Endothelial cell of umbilical vein (primary cell): ENCODE measurements at regions not wholly inside any gene's neighbourhood (a gene's known extent, or its start where the extent isn't known, plus 50 kb on each side); places are given as distances from the start of the nearest gene placed in this dataset.

Source experiments
- BruUV-seq: library from RNA; stranded (reverse); fragments of 400-500 nt; replicated peaks from 2 replicates; lab custom pipeline; 2021; lab: Mats Ljungman, UMichigan
- CTCF ChIA-PET: fragments of 300-600, 350-600 bp; sonication (Branson Sonifier 250); formaldehyde crosslinking; loops from one replicate; lab custom pipeline; 2021; ENCODE audit warnings: antibody characterized with exemption, inconsistent platforms; lab: Charles Lee
- POLR2A ChIA-PET: fragments of 300-600, 350-600 bp; sonication (Branson Sonifier 250); formaldehyde crosslinking; loops from one replicate; lab custom pipeline; 2021; ENCODE audit warnings: antibody characterized with exemption, inconsistent platforms; lab: Charles Lee
- DNase-seq: peaks from one replicate; pipeline ENCODE4 v3.0.0-alpha.2; 2011; ENCODE audit warnings: low read depth, low spot score
- FAIRE-seq: peaks from 2 replicates; lab custom pipeline; 2011; peaks lifted over from hg19 to GRCh38; lab: Jason Lieb, UNC
- H2AFZ ChIP-seq: 2 replicates; pipeline ENCODE4 v1.6.0; 2012; ENCODE audit warnings: low read depth, low read length, control low read depth, inconsistent platforms
- H3K27ac ChIP-seq: 2 replicates; pipeline ENCODE4 v1.5.1; 2011; ENCODE audit warnings: low read depth, mild to moderate bottlenecking, control low read depth, low read length, moderate library complexity; ENCODE audit not compliant: insufficient read depth
- H3K27me3 ChIP-seq, 2 experiments: 2 replicates each; pipeline versions ENCODE4 v1.6.0 to v1.6.1; 2011; ENCODE audit warnings: low read length in 2 of 2, mixed read lengths in 1 of 2; ENCODE audit not compliant: control insufficient read depth in 2 of 2, insufficient read depth in 2 of 2
- H3K36me3 ChIP-seq, 2 experiments: 2 replicates in 1 of 2; 3 replicates in 1 of 2; pipeline ENCODE4 v1.5.1; 2011; ENCODE audit warnings: low read length in 2 of 2, mild to moderate bottlenecking in 1 of 2, moderate library complexity in 1 of 2; ENCODE audit not compliant: control insufficient read depth in 2 of 2, insufficient read depth in 2 of 2; ENCODE audit errors: extremely low read depth in 1 of 2
- H3K4me1 ChIP-seq: 3 replicates; pipeline ENCODE4 v1.5.1; 2011; ENCODE audit warnings: mild to moderate bottlenecking, low read length; ENCODE audit not compliant: control insufficient read depth, insufficient read depth; ENCODE audit errors: extremely low read depth
- H3K4me2 ChIP-seq: 2 replicates; pipeline ENCODE4 v1.6.1; 2011; ENCODE audit warnings: low read length, control low read depth, mixed read lengths; ENCODE audit not compliant: insufficient read depth
- H3K4me3 ChIP-seq, 3 experiments: fragments of 200-600 bp in 1 of 3; sonication (generic), shearing (Covaris generic) in 1 of 3; replicated peaks in 1 of 3; 2 replicates each; pipeline ENCODE4 v1.5.1; 2011 to 2016; ENCODE audit warnings: control low read depth in 3 of 3, low read length in 3 of 3, mild to moderate bottlenecking in 2 of 3, inconsistent platforms in 1 of 3, low read depth in 1 of 3, moderate library complexity in 1 of 3; ENCODE audit not compliant: insufficient read depth in 1 of 3
- H3K79me2 ChIP-seq: 2 replicates; pipeline ENCODE4 v1.6.0; 2012; ENCODE audit warnings: low read length, inconsistent platforms; ENCODE audit not compliant: control insufficient read depth, insufficient read depth
- H3K9ac ChIP-seq: replicated peaks from 2 replicates; pipeline ENCODE3; 2011; ENCODE audit warnings: low read length, control low read depth; ENCODE audit not compliant: insufficient read depth; ENCODE audit errors: extremely low read depth
- H3K9me1 ChIP-seq: replicated peaks from 3 replicates; pipeline ENCODE4 v1.6.0; 2011; ENCODE audit warnings: mild to moderate bottlenecking, low read length; ENCODE audit not compliant: control insufficient read depth, insufficient read depth; ENCODE audit errors: extremely low read depth
- H3K9me3 ChIP-seq: replicated peaks from 2 replicates; pipeline ENCODE4 v1.5.1; 2012; ENCODE audit warnings: low read length, inconsistent platforms; ENCODE audit not compliant: control insufficient read depth, insufficient read depth
- H4K20me1 ChIP-seq: replicated peaks from 2 replicates; pipeline ENCODE3; 2011; ENCODE audit warnings: mild to moderate bottlenecking, low read length; ENCODE audit not compliant: control insufficient read depth, insufficient read depth; ENCODE audit errors: extremely low read depth
- CTCF ChIP-seq, 2 donors: IDR thresholded peaks; 1 replicate in 1 of 2; 2 replicates in 1 of 2; pipeline ENCODE4 v1.5.1; 2011; ENCODE audit warnings: low read length in 2 of 2, mild to moderate bottlenecking in 2 of 2, moderate library complexity in 2 of 2, control low read depth in 1 of 2, inconsistent platforms in 1 of 2, low read depth in 1 of 2; ENCODE audit not compliant: insufficient read depth in 1 of 2; ENCODE audit errors: extremely low read depth in 1 of 2
- EZH2 ChIP-seq: IDR thresholded peaks from 2 replicates; pipeline ENCODE4 v1.6.1; 2012; ENCODE audit warnings: borderline replicate concordance, low read depth, mild to moderate bottlenecking, moderate library complexity, low read length, inconsistent platforms; ENCODE audit not compliant: severe bottlenecking
- FOS ChIP-seq: IDR thresholded peaks from 2 replicates; pipeline ENCODE4 v1.6.1; 2011; ENCODE audit warnings: mild to moderate bottlenecking, low read length, moderate library complexity, borderline replicate concordance; ENCODE audit not compliant: insufficient read depth
- GATA2 ChIP-seq: IDR thresholded peaks from 2 replicates; pipeline ENCODE4 v1.7.0; 2011; ENCODE audit warnings: low read depth, mild to moderate bottlenecking, moderate library complexity, mixed read lengths, low read length; ENCODE audit not compliant: insufficient read length, insufficient read depth
- JUN ChIP-seq: IDR thresholded peaks from 2 replicates; pipeline ENCODE4 v1.6.1; 2011; ENCODE audit warnings: borderline replicate concordance, low read depth; ENCODE audit not compliant: insufficient read length, insufficient read depth
- MAX ChIP-seq: IDR thresholded peaks from 2 replicates; pipeline ENCODE4 v1.6.1; 2011; ENCODE audit not compliant: insufficient read depth, insufficient read length
- MYC ChIP-seq: IDR thresholded peaks from one replicate; pipeline ENCODE4 v1.6.1; 2011; ENCODE audit warnings: mild to moderate bottlenecking, low read depth, low read length
- POLR2A ChIP-seq: IDR thresholded peaks from 2 replicates; pipeline ENCODE4 v1.6.1; 2012; ENCODE audit warnings: low read depth, mild to moderate bottlenecking, control low read depth, low read length
- POLR2AphosphoS5 ChIP-seq: IDR thresholded peaks from 2 replicates; pipeline ENCODE4 v1.6.1; 2012; ENCODE audit warnings: low read depth, mild to moderate bottlenecking, control low read depth, low read length, moderate library complexity; ENCODE audit not compliant: insufficient read depth
- dilution Hi-C: fragments of 300-500 bp; cut with MboI; formaldehyde crosslinking; loops from one replicate; pipeline ENCODE4 v1.15.0; 2019; ENCODE audit warnings: low sequenced_read_pairs; ENCODE audit not compliant: extremely low pct_ligation_motif_present
- intact Hi-C: fragments of 100-400 bp; cut with micrococcal nuclease; formaldehyde crosslinking; loops from one replicate; pipeline ENCODE4 v1.10.0; 2022

GRCh38 chr12:76696186-76696585 is 67.7 kb upstream of the ZDHHC17 start:
- H3K4me3 ChIP-seq, result no peak overlapping the region
- H3K27me3 ChIP-seq, result no peaks in the 10 kb centered on the region
- FAIRE-seq (no peak), DNase-seq (no peak)
- POLR2A ChIA-PET, result no interaction called here
- CTCF ChIA-PET, result no interaction called here
- intact Hi-C loops, result no loop called here
- peaks cover 6% of the 10 kb centered on the region for H3K4me1 ChIP-seq
- dilution Hi-C loops, result no loop called here
- no peaks in the 10 kb centered on the region for H3K79me2 ChIP-seq
- no TSS peak for BruUV-seq
- no peak overlapping the region for H3K27ac ChIP-seq
- no peak overlapping the region for H2AFZ ChIP-seq
- H3K4me2 ChIP-seq, result no peak overlapping the region
- no peaks in the 10 kb centered on the region for H3K9me3 ChIP-seq
- H3K36me3 ChIP-seq, result no peaks in the 10 kb centered on the region
- no peak overlapping the region for H3K9ac ChIP-seq
- no peaks in the 10 kb centered on the region for H3K9me1 ChIP-seq
- no peak for TF ChIP-seq FOS
- no peaks in the 10 kb centered on the region for H4K20me1 ChIP-seq

- Histone ChIP-seq H3K4me1 (peaks cover 6% of the 10 kb centered on the region), H3K79me2 (no peaks in the 10 kb centered on the region), H3K9me3 (no peaks in the 10 kb centered on the region), H3K36me3 (no peaks in the 10 kb centered on the region), H3K4me3 (no peak overlapping the region), H4K20me1 (no peaks in the 10 kb centered on the region), H3K27me3 (no peaks in the 10 kb centered on the region), H2AFZ (peak overlapping the region; percentile 81), H3K9me1 (no peaks in the 10 kb centered on the region), H3K4me2 (no peak overlapping the region), H3K27ac (no peak overlapping the region), H3K9ac (no peak overlapping the region)
- POLR2A ChIA-PET, result no interaction called here
- FAIRE-seq, result peak; percentile 61
- BruUV-seq, result no TSS peak
- TF ChIP-seq POLR2A (no peak), MYC (no peak), POLR2AphosphoS5 (no peak), GATA2 (no peak), CTCF (IDR thresholded peaks at IDR 0.05; ENCODE audit: extremely low read depth in 1 of 2, insufficient read depth in 1 of 2, low read depth in 1 of 2, low read length in 2 of 2) (no peak), JUN (no peak), EZH2 (no peak), FOS (no peak), MAX (no peak)
- CTCF ChIA-PET, result interaction anchor here (0.8 to 1.3 kb wide), 3 partner anchors 13 to 63 kb away, joined by 3 to 6 read pairs (median 3); no protein-coding TSS in a partner anchor
- intact Hi-C loops (no loop called here), dilution Hi-C loops (no loop called here)
- DNase-seq, result no peak
Measured at GRCh38 chr12:76697849-76698248, 66.1 kb upstream of the ZDHHC17 start.
